ENCODE measurements at regions not wholly inside any gene's neighbourhood (a gene's known extent, or its start where the extent isn't known, plus 50 kb on each side); places are given as distances from the start of the nearest gene placed in this dataset.

DNA sequence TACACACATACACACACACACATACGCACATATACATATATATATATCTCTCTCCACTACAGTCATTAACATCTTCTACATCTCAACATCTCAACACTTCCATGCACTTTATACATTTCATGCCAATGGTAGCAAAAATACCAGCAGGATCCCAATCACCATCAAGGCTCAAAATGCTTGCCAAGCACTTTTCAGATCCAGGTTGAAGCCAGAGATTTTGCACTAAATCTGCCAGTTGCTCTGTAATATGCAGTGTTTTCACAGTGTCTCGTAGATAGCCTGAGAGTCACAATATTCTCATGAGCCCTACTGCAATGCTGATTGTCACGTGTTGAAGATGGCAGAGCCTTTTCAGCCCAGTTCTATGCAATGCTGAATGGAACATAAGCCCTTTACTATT is 1140.9 kb upstream of the C9orf72 start:
- peaks cover 0 to 6% of the 10 kb centered on the region in 2 donors for H3K9me3 Mint-ChIP-seq
- H3K27me3 Mint-ChIP-seq (ENCODE audit: low read depth in 2 of 2), result no peaks in the 10 kb centered on the region
- ATAC-seq (no peak), DNase-seq (no peak)
- H3K36me3 ChIP-seq (ENCODE audit: control insufficient read depth, insufficient read depth, low read length), result no peaks in the 10 kb centered on the region
- no peaks in the 10 kb centered on the region for H3K36me3 Mint-ChIP-seq
- no peaks in the 10 kb centered on the region for H3K4me1 ChIP-seq (ENCODE audit: control insufficient read depth, insufficient read depth, low read length)
- no peak overlapping the region for H3K27ac ChIP-seq (ENCODE audit: low read length)
- no peaks in the 10 kb centered on the region for H3K4me1 Mint-ChIP-seq
- no peak overlapping the region for H3K4me3 Mint-ChIP-seq
- TF ChIP-seq, protein P1, sequence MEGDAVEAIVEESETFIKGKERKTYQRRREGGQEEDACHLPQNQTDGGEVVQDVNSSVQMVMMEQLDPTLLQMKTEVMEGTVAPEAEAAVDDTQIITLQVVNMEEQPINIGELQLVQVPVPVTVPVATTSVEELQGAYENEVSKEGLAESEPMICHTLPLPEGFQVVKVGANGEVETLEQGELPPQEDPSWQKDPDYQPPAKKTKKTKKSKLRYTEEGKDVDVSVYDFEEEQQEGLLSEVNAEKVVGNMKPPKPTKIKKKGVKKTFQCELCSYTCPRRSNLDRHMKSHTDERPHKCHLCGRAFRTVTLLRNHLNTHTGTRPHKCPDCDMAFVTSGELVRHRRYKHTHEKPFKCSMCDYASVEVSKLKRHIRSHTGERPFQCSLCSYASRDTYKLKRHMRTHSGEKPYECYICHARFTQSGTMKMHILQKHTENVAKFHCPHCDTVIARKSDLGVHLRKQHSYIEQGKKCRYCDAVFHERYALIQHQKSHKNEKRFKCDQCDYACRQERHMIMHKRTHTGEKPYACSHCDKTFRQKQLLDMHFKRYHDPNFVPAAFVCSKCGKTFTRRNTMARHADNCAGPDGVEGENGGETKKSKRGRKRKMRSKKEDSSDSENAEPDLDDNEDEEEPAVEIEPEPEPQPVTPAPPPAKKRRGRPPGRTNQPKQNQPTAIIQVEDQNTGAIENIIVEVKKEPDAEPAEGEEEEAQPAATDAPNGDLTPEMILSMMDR (IDR thresholded peaks at IDR 0.05), result no peak
- no peak overlapping the region for H3K27ac Mint-ChIP-seq
- H3K9me3 ChIP-seq (ENCODE audit: control insufficient read depth, insufficient read depth, low read length), result no peaks in the 10 kb centered on the region
- H3K4me3 ChIP-seq (ENCODE audit: low read length), result no peak overlapping the region
- intact Hi-C loops (cut with micrococcal nuclease), result no loop called here
- no peaks in the 10 kb centered on the region for H3K27me3 ChIP-seq (ENCODE audit: control insufficient read depth, insufficient read depth, low read length)
- 86% methylated on average over 3 of the region's 3 CpGs for WGBS (ENCODE audit: insufficient coverage)

DNA sequence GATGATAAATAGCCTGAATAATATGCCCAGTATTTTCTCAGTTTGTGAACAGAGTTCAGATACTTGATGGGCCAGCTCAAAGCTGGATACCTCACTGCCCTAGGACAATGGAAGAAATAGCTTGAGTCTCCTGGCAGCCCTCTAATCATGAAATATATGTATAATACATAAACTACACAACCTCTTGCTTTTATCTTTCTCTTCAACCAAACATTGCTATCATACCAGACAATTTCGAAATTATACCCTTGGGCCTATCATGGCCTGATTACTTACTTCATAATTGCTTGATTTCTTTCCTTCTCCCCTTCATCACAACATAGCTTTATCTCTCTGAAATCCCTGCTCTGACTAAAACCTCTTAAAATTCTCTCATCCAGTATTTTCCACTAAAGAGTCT is 1144.9 kb upstream of the C9orf72 start:
- Histone ChIP-seq H3K36me3 (ENCODE audit: control insufficient read depth, insufficient read depth, low read length) (no peaks in the 10 kb centered on the region), H3K4me3 (ENCODE audit: low read length) (no peak overlapping the region)
- no peaks in the 10 kb centered on the region for H3K4me1 Mint-ChIP-seq

DNA sequence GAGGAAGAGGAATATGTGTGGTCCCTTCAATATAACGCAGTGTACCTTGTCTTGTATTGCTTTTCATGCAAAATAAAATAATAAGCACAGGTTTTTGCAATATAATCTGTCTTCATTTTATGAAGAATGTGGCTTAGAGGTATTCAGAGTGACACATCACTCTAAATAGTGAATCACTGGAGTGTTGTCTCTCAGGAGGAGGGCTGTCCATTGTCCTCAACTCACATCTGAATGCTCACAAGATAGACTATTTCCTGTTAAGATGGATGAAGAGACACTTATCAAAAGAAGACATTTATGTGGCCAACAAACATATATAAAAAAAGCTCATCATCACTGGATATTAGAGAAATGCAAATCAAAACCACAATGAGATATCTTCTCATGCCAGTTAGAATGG is 1147.5 kb upstream of the C9orf72 start:
- Histone ChIP-seq H3K4me1 (ENCODE audit: control insufficient read depth, insufficient read depth, low read length) (no peaks in the 10 kb centered on the region), H3K36me3 (ENCODE audit: control insufficient read depth, insufficient read depth, low read length) (no peaks in the 10 kb centered on the region), H3K27me3 (ENCODE audit: control insufficient read depth, insufficient read depth, low read length) (no peaks in the 10 kb centered on the region), H3K4me3 (ENCODE audit: low read length) (no peak overlapping the region), H3K27ac (ENCODE audit: low read length) (no peak overlapping the region), H3K9me3 (ENCODE audit: control insufficient read depth, insufficient read depth, low read length) (no peaks in the 10 kb centered on the region)
- Mint-ChIP-seq H3K27ac (no peak overlapping the region), H3K4me1 (no peaks in the 10 kb centered on the region), H3K9me3 (no peaks in the 10 kb centered on the region), H3K27me3 (ENCODE audit: low read depth in 2 of 2) (no peaks in the 10 kb centered on the region), H3K4me3 (no peak overlapping the region), H3K36me3 (no peaks in the 10 kb centered on the region)
- 71% methylated on average over 1 of the region's 1 CpG for WGBS (ENCODE audit: insufficient coverage)
- ATAC-seq (no peak), DNase-seq (no peak)
- intact Hi-C loops (cut with micrococcal nuclease), result no loop called here
- TF ChIP-seq, protein P1 (IDR thresholded peaks at IDR 0.05), result no peak

More for the DNA sequence above, 1144.9 kb upstream of the C9orf72 start:
- Mint-ChIP-seq H3K27ac (no peak overlapping the region), H3K27me3 (ENCODE audit: low read depth in 2 of 2) (no peaks in the 10 kb centered on the region), H3K36me3 (no peaks in the 10 kb centered on the region), H3K9me3 (peaks cover 0 to 6% of the 10 kb centered on the region in 2 donors), H3K4me3 (no peak overlapping the region)
- Histone ChIP-seq H3K9me3 (ENCODE audit: control insufficient read depth, insufficient read depth, low read length) (no peaks in the 10 kb centered on the region), H3K27ac (ENCODE audit: low read length) (no peak overlapping the region), H3K27me3 (ENCODE audit: control insufficient read depth, insufficient read depth, low read length) (no peaks in the 10 kb centered on the region), H3K4me1 (ENCODE audit: control insufficient read depth, insufficient read depth, low read length) (no peaks in the 10 kb centered on the region)
- 63% methylated on average over 1 of the region's 1 CpG for WGBS (ENCODE audit: insufficient coverage)
- intact Hi-C loops (cut with micrococcal nuclease), result no loop called here
- TF ChIP-seq, protein P1 (IDR thresholded peaks at IDR 0.05), result no peak
- DNase-seq, result no peak
- no peak for ATAC-seq

DNA sequence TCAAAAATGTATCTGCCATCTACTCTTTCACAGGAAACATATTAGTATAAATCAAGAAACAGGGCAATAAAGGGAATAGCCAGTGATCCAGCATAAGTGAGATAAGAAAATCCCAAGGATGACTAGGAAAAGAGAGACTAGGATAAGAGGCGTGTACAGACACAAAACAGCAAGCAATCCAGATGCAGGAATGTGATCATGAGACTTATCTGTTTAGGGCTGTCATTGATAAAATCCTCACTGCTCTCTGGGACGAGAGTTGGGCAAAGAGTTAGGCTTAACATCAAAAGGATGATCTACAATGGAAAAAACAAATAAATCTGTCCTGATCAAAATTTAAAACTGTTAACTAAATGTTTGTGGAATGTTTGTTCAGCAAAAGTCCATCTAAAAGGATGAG is 1156.8 kb upstream of the C9orf72 start:
- H3K36me3 ChIP-seq (ENCODE audit: control insufficient read depth, insufficient read depth, low read length), result no peaks in the 10 kb centered on the region
- peaks cover 0 to 3% of the 10 kb centered on the region in 2 donors for H3K9me3 Mint-ChIP-seq
- DNase-seq, result no peak
- TF ChIP-seq, protein P1 (IDR thresholded peaks at IDR 0.05), result no peak
- no peak overlapping the region for H3K4me3 Mint-ChIP-seq
- H3K4me1 ChIP-seq (ENCODE audit: control insufficient read depth, insufficient read depth, low read length), result no peaks in the 10 kb centered on the region
- intact Hi-C loops (cut with micrococcal nuclease), result no loop called here
- H3K36me3 Mint-ChIP-seq, result peaks cover 7% of the 10 kb centered on the region
- no peaks in the 10 kb centered on the region for H3K9me3 ChIP-seq (ENCODE audit: control insufficient read depth, insufficient read depth, low read length)
- H3K27ac ChIP-seq (ENCODE audit: low read length), result no peak overlapping the region
- peaks cover 0 to 6% of the 10 kb centered on the region in 2 donors for H3K4me1 Mint-ChIP-seq
- ATAC-seq, result no peak
- H3K27ac Mint-ChIP-seq, result no peak overlapping the region
- no peaks in the 10 kb centered on the region for H3K27me3 ChIP-seq (ENCODE audit: control insufficient read depth, insufficient read depth, low read length)
- 58% methylated on average over 2 of the region's 2 CpGs for WGBS (ENCODE audit: insufficient coverage)
- H3K27me3 Mint-ChIP-seq (ENCODE audit: low read depth in 2 of 2), result no peaks in the 10 kb centered on the region
- H3K4me3 ChIP-seq (ENCODE audit: low read length), result no peak overlapping the region
